ENCODE measurements at regions not wholly inside any gene's neighbourhood (a gene's known extent, or its start where the extent isn't known, plus 50 kb on each side); places are given as distances from the start of the nearest gene placed in this dataset.
"Not testable (repeated sequence)": the region's sequence is repeated elsewhere in the genome, so short reads cannot be mapped to it uniquely, and the experiment has no call there.

DNA sequence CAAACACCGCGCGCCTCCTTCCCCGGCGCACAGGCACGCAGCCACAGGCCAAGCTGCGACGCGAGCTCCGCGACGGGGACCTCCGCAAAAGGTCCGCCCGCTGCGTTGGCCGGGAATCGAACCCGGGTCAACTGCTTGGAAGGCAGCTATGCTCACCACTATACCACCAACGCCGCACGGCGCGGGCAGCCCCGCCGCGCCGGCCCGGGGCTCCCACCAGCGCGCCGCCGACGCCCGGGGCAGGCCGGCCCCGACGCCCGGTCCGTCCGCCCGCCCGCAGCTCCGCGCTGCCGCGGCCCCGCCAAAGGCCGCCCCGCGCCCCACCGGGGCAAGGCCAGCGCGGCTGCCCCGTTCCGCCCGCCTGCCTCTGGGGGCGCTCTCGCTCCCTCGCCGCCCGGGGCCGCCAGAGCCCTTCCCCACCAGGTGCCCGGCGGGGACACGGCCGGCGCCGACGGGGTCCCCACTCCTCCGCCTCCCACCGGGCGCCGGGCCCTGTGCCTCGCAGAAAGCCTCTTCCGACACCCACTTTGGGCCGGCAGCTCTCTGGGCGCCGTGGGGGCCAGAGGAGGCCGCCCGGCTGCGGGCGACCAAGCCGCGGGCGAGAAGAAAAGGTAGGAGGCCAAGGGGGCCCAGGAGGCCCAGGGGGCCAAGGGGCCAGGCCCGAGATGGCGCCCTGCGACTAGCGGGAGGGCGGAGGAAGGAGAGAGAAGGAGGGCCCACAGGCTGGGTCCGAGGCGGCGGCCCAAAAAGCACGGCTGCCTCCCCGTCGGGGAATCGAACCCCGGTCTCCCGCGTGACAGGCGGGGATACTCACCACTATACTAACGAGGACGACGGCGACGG lies 50.2 kb upstream of the FCGR2A start:
- not testable (repeated sequence) for H3K4me1 ChIP-seq (ENCODE audit: control insufficient read depth, insufficient read depth, low read length); H3K27me3 ChIP-seq (ENCODE audit: control insufficient read depth, insufficient read depth, low read length); H3K9ac ChIP-seq (ENCODE audit: low read length); H3K4me3 ChIP-seq (ENCODE audit: low read length); H3K27ac ChIP-seq (ENCODE audit: low read depth, low read length); H3K36me3 ChIP-seq (ENCODE audit: control insufficient read depth, insufficient read depth, low read length)

DNA sequence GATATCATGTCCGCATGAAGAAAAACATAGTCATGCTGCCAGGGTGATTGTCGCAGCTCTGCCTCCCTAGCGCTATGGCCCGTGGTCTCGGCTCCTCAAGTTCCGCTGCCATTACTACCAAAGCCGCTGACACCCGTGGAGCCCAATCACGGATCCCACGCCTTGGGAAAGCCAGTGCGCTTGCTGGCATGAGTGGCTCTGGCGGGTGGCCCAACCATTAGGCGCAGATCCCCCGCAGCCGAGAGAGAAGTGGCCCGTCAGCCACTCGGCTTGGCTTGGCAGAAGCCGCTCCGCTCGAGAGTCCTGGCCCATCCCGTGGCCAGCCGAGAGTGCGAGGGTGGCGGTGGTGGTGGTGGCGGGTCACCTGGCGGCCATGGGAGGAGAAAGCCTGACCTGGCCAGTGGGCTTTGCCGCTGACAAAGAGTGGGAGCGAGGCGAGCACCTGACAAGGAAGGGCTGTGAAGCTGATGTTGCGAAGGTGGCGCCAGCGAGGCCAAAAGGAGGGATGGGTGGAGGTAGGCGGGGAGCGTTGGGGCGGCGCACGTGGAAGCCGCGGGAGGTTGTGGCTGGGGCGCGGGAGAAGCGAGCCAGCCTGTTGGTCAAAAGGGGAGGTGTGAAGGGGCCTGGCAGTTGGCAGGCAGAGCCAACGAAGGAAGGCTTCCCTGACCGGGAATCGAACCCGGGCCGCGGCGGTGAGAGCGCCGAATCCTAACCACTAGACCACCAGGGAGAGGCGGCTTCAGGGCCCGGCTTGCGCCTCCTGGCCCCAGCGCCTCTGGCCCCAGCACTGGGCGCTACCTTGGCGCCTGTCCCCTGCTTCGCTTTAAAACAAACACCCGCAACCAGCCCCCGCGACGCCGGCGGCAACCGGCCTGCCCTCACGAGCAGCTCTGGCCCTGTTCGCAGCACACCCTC lies 51.0 kb upstream of the FCGR2A start:
- not testable (repeated sequence) for H3K4me3 ChIP-seq (ENCODE audit: low read length); H3K36me3 ChIP-seq (ENCODE audit: control insufficient read depth, insufficient read depth, low read length); H3K4me1 ChIP-seq (ENCODE audit: control insufficient read depth, insufficient read depth, low read length); H3K27me3 ChIP-seq (ENCODE audit: control insufficient read depth, insufficient read depth, low read length); H3K27ac ChIP-seq (ENCODE audit: low read depth, low read length); H3K9ac ChIP-seq (ENCODE audit: low read length)

GRCh38 chr1:161451698-161452348 lies 53.4 kb upstream of the FCGR2A start:
- not testable (repeated sequence) for H3K4me3 ChIP-seq (ENCODE audit: low read length); H3K4me1 ChIP-seq (ENCODE audit: control insufficient read depth, insufficient read depth, low read length); H3K9ac ChIP-seq (ENCODE audit: low read length); H3K27ac ChIP-seq (ENCODE audit: low read depth, low read length); H3K27me3 ChIP-seq (ENCODE audit: control insufficient read depth, insufficient read depth, low read length); H3K36me3 ChIP-seq (ENCODE audit: control insufficient read depth, insufficient read depth, low read length)

GRCh38 chr1:161447760-161448332 lies 57.4 kb upstream of the FCGR2A start:
- H3K4me3 ChIP-seq (ENCODE audit: low read length); H3K27me3 ChIP-seq (ENCODE audit: control insufficient read depth, insufficient read depth, low read length); H3K9ac ChIP-seq (ENCODE audit: low read length); H3K36me3 ChIP-seq (ENCODE audit: control insufficient read depth, insufficient read depth, low read length); H3K27ac ChIP-seq (ENCODE audit: low read depth, low read length); H3K4me1 ChIP-seq (ENCODE audit: control insufficient read depth, insufficient read depth, low read length): not testable (repeated sequence)

DNA sequence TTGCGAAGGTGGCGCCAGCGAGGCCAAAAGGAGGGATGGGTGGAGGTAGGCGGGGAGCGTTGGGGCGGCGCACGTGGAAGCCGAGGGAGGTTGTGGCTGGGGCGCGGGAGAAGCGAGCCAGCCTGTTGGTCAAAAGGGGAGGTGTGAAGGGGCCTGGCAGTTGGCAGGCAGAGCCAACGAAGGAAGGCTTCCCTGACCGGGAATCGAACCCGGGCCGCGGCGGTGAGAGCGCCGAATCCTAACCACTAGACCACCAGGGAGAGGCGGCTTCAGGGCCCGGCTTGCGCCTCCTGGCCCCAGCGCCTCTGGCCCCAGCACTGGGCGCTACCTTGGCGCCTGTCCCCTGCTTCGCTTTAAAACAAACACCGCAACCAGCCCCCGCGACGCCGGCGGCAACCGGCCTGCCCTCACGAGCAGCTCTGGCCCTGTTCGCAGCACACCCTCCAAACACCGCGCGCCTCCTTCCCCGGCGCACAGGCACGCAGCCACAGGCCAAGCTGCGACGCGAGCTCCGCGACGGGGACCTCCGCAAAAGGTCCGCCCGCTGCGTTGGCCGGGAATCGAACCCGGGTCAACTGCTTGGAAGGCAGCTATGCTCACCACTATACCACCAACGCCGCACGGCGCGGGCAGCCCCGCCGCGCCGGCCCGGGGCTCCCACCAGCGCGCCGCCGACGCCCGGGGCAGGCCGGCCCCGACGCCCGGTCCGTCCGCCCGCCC lies 58.1 kb upstream of the FCGR2A start:
- H3K27ac ChIP-seq (ENCODE audit: low read depth, low read length); H3K27me3 ChIP-seq (ENCODE audit: control insufficient read depth, insufficient read depth, low read length); H3K4me1 ChIP-seq (ENCODE audit: control insufficient read depth, insufficient read depth, low read length); H3K9ac ChIP-seq (ENCODE audit: low read length); H3K4me3 ChIP-seq (ENCODE audit: low read length); H3K36me3 ChIP-seq (ENCODE audit: control insufficient read depth, insufficient read depth, low read length): not testable (repeated sequence)

DNA sequence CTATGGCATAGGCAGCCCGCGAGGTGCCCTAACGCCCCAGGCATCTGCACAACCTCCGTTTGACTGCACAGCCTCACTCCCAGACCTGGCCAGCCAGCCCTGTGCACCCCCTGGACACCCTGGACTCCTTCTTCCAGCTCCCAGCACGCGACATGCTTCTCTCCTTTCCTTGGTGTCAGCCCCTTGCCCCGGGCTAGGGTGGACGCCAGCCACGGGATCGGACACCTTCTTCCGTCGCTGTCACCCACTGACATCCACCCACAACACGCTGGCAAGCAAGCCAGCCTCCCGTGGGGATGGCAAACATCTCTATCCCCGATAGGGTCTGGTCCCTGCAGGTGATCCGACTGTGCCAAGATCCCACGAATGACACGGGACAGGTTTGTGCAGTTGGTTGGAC lies 60.5 kb upstream of the FCGR2A start:
- not testable (repeated sequence) for H3K27ac ChIP-seq (ENCODE audit: low read depth, low read length); H3K4me3 ChIP-seq (ENCODE audit: low read length); H3K36me3 ChIP-seq (ENCODE audit: control insufficient read depth, insufficient read depth, low read length); H3K9ac ChIP-seq (ENCODE audit: low read length); H3K27me3 ChIP-seq (ENCODE audit: control insufficient read depth, insufficient read depth, low read length); H3K4me1 ChIP-seq (ENCODE audit: control insufficient read depth, insufficient read depth, low read length)

GRCh38 chr1:161444255-161444654 lies 61.0 kb upstream of the FCGR2A start:
- not testable (repeated sequence) for H3K27ac ChIP-seq (ENCODE audit: low read depth, low read length); H3K4me1 ChIP-seq (ENCODE audit: control insufficient read depth, insufficient read depth, low read length); H3K9ac ChIP-seq (ENCODE audit: low read length); H3K4me3 ChIP-seq (ENCODE audit: low read length); H3K36me3 ChIP-seq (ENCODE audit: control insufficient read depth, insufficient read depth, low read length)
- H3K27me3 ChIP-seq (ENCODE audit: control insufficient read depth, insufficient read depth, low read length), result peaks cover 11% of the 10 kb centered on the region

- Histone ChIP-seq H3K27ac (ENCODE audit: low read depth, low read length) (no peak overlapping the region), H3K27me3 (ENCODE audit: control insufficient read depth, insufficient read depth, low read length) (peaks cover 18% of the 10 kb centered on the region), H3K36me3 (ENCODE audit: control insufficient read depth, insufficient read depth, low read length) (no peaks in the 10 kb centered on the region), H3K9ac (ENCODE audit: low read length) (no peak overlapping the region), H3K4me3 (ENCODE audit: low read length) (peak overlapping the region; percentile 73), H3K4me1 (ENCODE audit: control insufficient read depth, insufficient read depth, low read length) (no peaks in the 10 kb centered on the region)
Observed at GRCh38 chr1:161440312-161440894, 64.9 kb upstream of the FCGR2A start.

- peak overlapping the region; percentile 61 for H3K4me3 ChIP-seq (ENCODE audit: low read length)
- no peaks in the 10 kb centered on the region for H3K4me1 ChIP-seq (ENCODE audit: control insufficient read depth, insufficient read depth, low read length)
- H3K36me3 ChIP-seq (ENCODE audit: control insufficient read depth, insufficient read depth, low read length), result no peaks in the 10 kb centered on the region
- peaks cover 18% of the 10 kb centered on the region for H3K27me3 ChIP-seq (ENCODE audit: control insufficient read depth, insufficient read depth, low read length)
- no peak overlapping the region for H3K27ac ChIP-seq (ENCODE audit: low read depth, low read length)
- H3K9ac ChIP-seq (ENCODE audit: low read length), result no peak overlapping the region
Observed at GRCh38 chr1:161439280-161440232, 65.7 kb upstream of the FCGR2A start.

DNA sequence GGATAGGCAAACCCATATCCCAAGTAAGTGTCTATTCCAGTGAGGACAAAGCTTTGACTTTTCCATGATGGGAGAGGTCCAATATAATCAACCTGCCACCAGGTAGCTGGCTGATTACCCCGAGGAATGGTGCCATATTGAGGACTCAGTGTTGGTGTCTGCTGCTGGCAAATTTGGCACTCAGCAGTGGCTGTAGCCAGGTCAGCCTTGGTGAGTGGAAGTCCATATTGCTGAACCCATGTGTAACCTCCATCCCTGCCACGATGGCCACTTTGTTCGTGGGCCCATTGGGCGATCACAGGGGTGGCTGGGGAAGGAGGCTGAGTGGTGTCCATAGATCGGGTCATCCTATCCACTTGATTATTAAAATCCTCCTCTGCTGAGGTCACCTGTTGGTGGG lies 65.5 kb upstream of the CFAP126 start:
- H3K27ac ChIP-seq (ENCODE audit: low read depth, low read length); H3K27me3 ChIP-seq (ENCODE audit: control insufficient read depth, insufficient read depth, low read length): not testable (repeated sequence)

DNA sequence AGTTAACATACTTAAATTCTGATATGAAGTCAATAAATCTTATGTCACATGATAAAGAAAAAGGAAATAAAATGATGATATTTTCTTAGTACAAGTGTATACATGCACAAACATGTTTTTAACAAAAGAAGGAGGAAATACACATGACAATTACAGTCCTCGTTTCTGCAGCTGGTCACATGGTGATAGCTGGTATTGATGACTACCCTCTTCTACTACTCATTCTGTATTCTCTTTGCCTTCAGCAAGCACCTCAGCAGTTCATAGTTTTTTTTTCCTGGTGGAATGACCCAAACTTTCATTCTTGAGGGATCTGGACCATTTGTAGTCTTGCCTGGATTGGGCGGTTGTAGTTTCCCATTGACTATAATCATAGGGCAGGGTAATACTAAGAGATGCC lies 64.4 kb upstream of the CFAP126 start:
- Histone ChIP-seq H3K4me1 (ENCODE audit: control insufficient read depth, insufficient read depth, low read length) (no peaks in the 10 kb centered on the region), H3K4me3 (ENCODE audit: low read length) (no peak overlapping the region), H3K27me3 (ENCODE audit: control insufficient read depth, insufficient read depth, low read length) (peaks cover 5% of the 10 kb centered on the region), H3K9ac (ENCODE audit: low read length) (no peak overlapping the region), H3K27ac (ENCODE audit: low read depth, low read length) (no peak overlapping the region), H3K36me3 (ENCODE audit: control insufficient read depth, insufficient read depth, low read length) (no peaks in the 10 kb centered on the region)

More for the DNA sequence above, 65.5 kb upstream of the CFAP126 start:
- H3K4me1 ChIP-seq (ENCODE audit: control insufficient read depth, insufficient read depth, low read length); H3K9ac ChIP-seq (ENCODE audit: low read length); H3K4me3 ChIP-seq (ENCODE audit: low read length); H3K36me3 ChIP-seq (ENCODE audit: control insufficient read depth, insufficient read depth, low read length): not testable (repeated sequence)

All from rectal smooth muscle tissue (tissue), 1 donor.